Keratinocyte (primary cell): ENCODE measurements at regions not wholly inside any gene's neighbourhood (a gene's known extent, or its start where the extent isn't known, plus 50 kb on each side); places are given as distances from the start of the nearest gene placed in this dataset.

Experiments
- DNase-seq: peaks from one replicate; pipeline ENCODE4 v3.0.0-alpha.2; 2011; ENCODE audit warnings: low read depth, missing footprints, low spot score
- FAIRE-seq: peaks from 2 replicates; lab custom pipeline; 2011; peaks lifted over from hg19 to GRCh38; lab: Jason Lieb, UNC
- H2AFZ ChIP-seq: 2 replicates; pipeline ENCODE4 v1.6.0; 2012; ENCODE audit warnings: low read length, control low read depth, inconsistent platforms; ENCODE audit not compliant: control insufficient read depth
- H3K27ac ChIP-seq: 2 replicates; pipeline ENCODE4 v1.5.1; 2011; ENCODE audit warnings: low read length; ENCODE audit not compliant: control insufficient read depth, insufficient read depth
- H3K27me3 ChIP-seq: 3 replicates; pipeline ENCODE4 v1.6.0; 2011; ENCODE audit warnings: low read length; ENCODE audit not compliant: control insufficient read depth, insufficient read depth; ENCODE audit errors: extremely low read depth
- H3K36me3 ChIP-seq, 2 experiments: 2 replicates in 1 of 2; 3 replicates in 1 of 2; pipeline ENCODE4 v1.5.1; 2011; ENCODE audit warnings: low read length in 2 of 2, mild to moderate bottlenecking in 1 of 2; ENCODE audit not compliant: control insufficient read depth in 2 of 2, insufficient read depth in 2 of 2; ENCODE audit errors: extremely low read depth in 1 of 2
- H3K4me1 ChIP-seq: 3 replicates; pipeline ENCODE4 v1.5.1; 2011; ENCODE audit warnings: low read length; ENCODE audit not compliant: control insufficient read depth, insufficient read depth; ENCODE audit errors: extremely low read depth
- H3K4me2 ChIP-seq: 3 replicates; pipeline ENCODE4 v1.6.0; 2011; ENCODE audit warnings: low read depth, low read length; ENCODE audit not compliant: control insufficient read depth, insufficient read depth; ENCODE audit errors: extremely low read depth
- H3K4me3 ChIP-seq, 3 experiments: fragments of 200-600 bp in 1 of 3; sonication (generic) in 1 of 3; 2 replicates in 2 of 3; 3 replicates in 1 of 3; pipeline ENCODE4 v1.5.1; 2011 to 2016; ENCODE audit warnings: low read length in 3 of 3, mild to moderate bottlenecking in 3 of 3, control low read depth in 2 of 3, inconsistent platforms in 1 of 3, low read depth in 1 of 3, mixed read lengths in 1 of 3, mixed run types in 1 of 3, moderate library complexity in 1 of 3; ENCODE audit not compliant: control insufficient read depth in 2 of 3, insufficient read depth in 2 of 3; ENCODE audit errors: extremely low read depth in 1 of 3
- H3K79me2 ChIP-seq: 2 replicates; pipeline ENCODE4 v1.6.0; 2012; ENCODE audit warnings: low read length; ENCODE audit not compliant: control insufficient read depth, insufficient read depth
- H3K9ac ChIP-seq: 3 replicates; pipeline ENCODE4 v1.6.0; 2011; ENCODE audit warnings: low read length; ENCODE audit not compliant: control insufficient read depth, insufficient read depth; ENCODE audit errors: extremely low read depth
- H3K9me1 ChIP-seq: 3 replicates; pipeline ENCODE4 v1.6.0; 2011; ENCODE audit warnings: low read length; ENCODE audit not compliant: control insufficient read depth, insufficient read depth; ENCODE audit errors: extremely low read depth
- H3K9me3 ChIP-seq: 2 replicates; pipeline ENCODE4 v1.5.1; 2012; ENCODE audit warnings: low read depth, low read length; ENCODE audit not compliant: control insufficient read depth
- H4K20me1 ChIP-seq: 3 replicates; pipeline ENCODE4 v1.6.0; 2011; ENCODE audit warnings: low read length; ENCODE audit not compliant: control insufficient read depth, insufficient read depth; ENCODE audit errors: extremely low read depth
- EZH2 ChIP-seq: IDR thresholded peaks from one replicate; pipeline ENCODE4 v1.6.1; 2012; ENCODE audit warnings: inconsistent platforms, mild to moderate bottlenecking, low read length, moderate library complexity
- dilution Hi-C: fragments of 300-500 bp; cut with MboI; formaldehyde crosslinking; loops from one replicate; pipeline ENCODE4 v1.7.0; 2020; ENCODE audit warnings: low sequenced_read_pairs; ENCODE audit not compliant: extremely low pct_ligation_motif_present
- TF ChIP-seq, protein P1 (sequence below), 3 experiments: IDR thresholded peaks in 1 of 3; conservative IDR thresholded peaks in 1 of 3; optimal IDR thresholded peaks in 1 of 3; 2 replicates in 2 of 3; 3 replicates in 1 of 3; pipeline versions ENCODE3 to v1.5.1; 2011; ENCODE audit warnings: low read length in 3 of 3, mild to moderate bottlenecking in 3 of 3, moderate library complexity in 2 of 3, control low read depth in 1 of 3, inconsistent platforms in 1 of 3; ENCODE audit not compliant: insufficient read depth in 2 of 3; ENCODE audit errors: extremely low read depth in 1 of 3

DNA sequence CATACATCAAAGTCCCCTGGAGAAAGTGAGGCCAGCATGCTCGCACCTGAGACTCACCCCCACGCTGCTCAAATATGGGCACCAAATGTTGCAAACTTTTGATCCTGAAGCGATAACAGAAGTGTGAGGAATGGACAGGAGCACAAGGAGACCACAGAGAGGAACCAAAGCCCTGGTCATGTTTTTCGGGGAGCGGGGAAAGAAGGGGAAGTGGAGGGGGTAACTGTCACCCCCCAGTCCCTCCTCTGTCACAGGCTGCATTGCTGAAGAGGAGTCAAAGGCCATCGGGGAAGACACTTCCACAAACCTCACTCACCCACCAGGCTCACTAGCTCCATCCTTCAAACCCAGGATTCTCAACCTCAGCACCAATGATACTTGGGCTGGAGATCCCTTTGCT is 182.4 kb downstream of the UACA start:
- Histone ChIP-seq H3K36me3 (no peaks in the 10 kb centered on the region), H3K27me3 (peaks cover 73% of the 10 kb centered on the region), H3K4me2 (no peak overlapping the region), H3K9me3 (no peaks in the 10 kb centered on the region), H3K4me3 (no peak overlapping the region), H3K27ac (no peak overlapping the region), H3K79me2 (no peaks in the 10 kb centered on the region), H3K9me1 (no peaks in the 10 kb centered on the region), H4K20me1 (no peaks in the 10 kb centered on the region), H3K4me1 (no peaks in the 10 kb centered on the region), H2AFZ (no peak overlapping the region), H3K9ac (no peak overlapping the region)
- TF ChIP-seq, protein P1, sequence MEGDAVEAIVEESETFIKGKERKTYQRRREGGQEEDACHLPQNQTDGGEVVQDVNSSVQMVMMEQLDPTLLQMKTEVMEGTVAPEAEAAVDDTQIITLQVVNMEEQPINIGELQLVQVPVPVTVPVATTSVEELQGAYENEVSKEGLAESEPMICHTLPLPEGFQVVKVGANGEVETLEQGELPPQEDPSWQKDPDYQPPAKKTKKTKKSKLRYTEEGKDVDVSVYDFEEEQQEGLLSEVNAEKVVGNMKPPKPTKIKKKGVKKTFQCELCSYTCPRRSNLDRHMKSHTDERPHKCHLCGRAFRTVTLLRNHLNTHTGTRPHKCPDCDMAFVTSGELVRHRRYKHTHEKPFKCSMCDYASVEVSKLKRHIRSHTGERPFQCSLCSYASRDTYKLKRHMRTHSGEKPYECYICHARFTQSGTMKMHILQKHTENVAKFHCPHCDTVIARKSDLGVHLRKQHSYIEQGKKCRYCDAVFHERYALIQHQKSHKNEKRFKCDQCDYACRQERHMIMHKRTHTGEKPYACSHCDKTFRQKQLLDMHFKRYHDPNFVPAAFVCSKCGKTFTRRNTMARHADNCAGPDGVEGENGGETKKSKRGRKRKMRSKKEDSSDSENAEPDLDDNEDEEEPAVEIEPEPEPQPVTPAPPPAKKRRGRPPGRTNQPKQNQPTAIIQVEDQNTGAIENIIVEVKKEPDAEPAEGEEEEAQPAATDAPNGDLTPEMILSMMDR (optimal IDR thresholded peaks at IDR 0.05 in 1 of 3, IDR thresholded peaks at IDR 0.05 in 1 of 3, conservative IDR thresholded peaks at IDR 0.05 in 1 of 3; ENCODE audit: extremely low read depth in 1 of 3, insufficient read depth in 2 of 3, low read length in 3 of 3) = no peak
- no peak for TF ChIP-seq EZH2
- dilution Hi-C loops = no loop called here
- DNase-seq (no peak), FAIRE-seq (no peak)

DNA sequence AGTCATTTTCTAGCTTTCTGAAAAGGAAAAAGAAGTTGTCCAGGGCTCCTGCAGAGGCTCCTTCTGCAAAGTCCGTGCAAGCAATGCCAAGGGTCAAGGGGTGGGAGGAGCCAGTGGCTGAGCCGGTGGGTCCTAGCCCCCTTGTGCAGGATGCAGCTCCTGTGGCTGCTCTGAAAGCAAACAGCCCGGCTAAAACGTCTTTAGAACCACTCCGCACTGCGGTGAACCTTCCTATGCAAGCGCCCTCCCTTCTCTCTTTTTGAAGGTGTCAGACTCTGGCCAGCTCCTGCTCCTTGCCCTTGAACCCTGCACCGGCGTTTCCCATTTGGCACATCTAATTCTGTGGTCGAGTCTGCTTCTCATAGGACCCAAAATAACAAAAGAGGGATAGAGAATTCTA is 183.1 kb downstream of the UACA start:
- no peak for TF ChIP-seq EZH2
- TF ChIP-seq, protein P1 (optimal IDR thresholded peaks at IDR 0.05 in 1 of 3, IDR thresholded peaks at IDR 0.05 in 1 of 3, conservative IDR thresholded peaks at IDR 0.05 in 1 of 3; ENCODE audit: extremely low read depth in 1 of 3, insufficient read depth in 2 of 3, low read length in 3 of 3) = no peak
- Histone ChIP-seq H3K36me3 (no peaks in the 10 kb centered on the region), H2AFZ (no peak overlapping the region), H3K9me3 (no peaks in the 10 kb centered on the region), H3K4me3 (no peak overlapping the region), H3K27ac (no peak overlapping the region), H3K9me1 (no peaks in the 10 kb centered on the region), H3K4me2 (no peak overlapping the region), H3K27me3 (peaks cover 74% of the 10 kb centered on the region), H3K9ac (no peak overlapping the region), H3K4me1 (no peaks in the 10 kb centered on the region), H4K20me1 (no peaks in the 10 kb centered on the region), H3K79me2 (no peaks in the 10 kb centered on the region)
- no peak for FAIRE-seq
- dilution Hi-C loops = no loop called here
- no peak for DNase-seq
